Keratinocyte (primary cell): ENCODE measurements at regions not wholly inside any gene's neighbourhood (a gene's known extent, or its start where the extent isn't known, plus 50 kb on each side); places are given as distances from the start of the nearest gene placed in this dataset.

ENCODE experiments used
- DNase-seq: peaks from one replicate; pipeline ENCODE4 v3.0.0-alpha.2; 2011; ENCODE audit warnings: low read depth, missing footprints, low spot score
- FAIRE-seq: peaks from 2 replicates; lab custom pipeline; 2011; peaks lifted over from hg19 to GRCh38; lab: Jason Lieb, UNC
- H2AFZ ChIP-seq: 2 replicates; pipeline ENCODE4 v1.6.0; 2012; ENCODE audit warnings: low read length, control low read depth, inconsistent platforms; ENCODE audit not compliant: control insufficient read depth
- H3K27ac ChIP-seq: 2 replicates; pipeline ENCODE4 v1.5.1; 2011; ENCODE audit warnings: low read length; ENCODE audit not compliant: control insufficient read depth, insufficient read depth
- H3K27me3 ChIP-seq: 3 replicates; pipeline ENCODE4 v1.6.0; 2011; ENCODE audit warnings: low read length; ENCODE audit not compliant: control insufficient read depth, insufficient read depth; ENCODE audit errors: extremely low read depth
- H3K36me3 ChIP-seq, 2 experiments: 2 replicates in 1 of 2; 3 replicates in 1 of 2; pipeline ENCODE4 v1.5.1; 2011; ENCODE audit warnings: low read length in 2 of 2, mild to moderate bottlenecking in 1 of 2; ENCODE audit not compliant: control insufficient read depth in 2 of 2, insufficient read depth in 2 of 2; ENCODE audit errors: extremely low read depth in 1 of 2
- H3K4me1 ChIP-seq: 3 replicates; pipeline ENCODE4 v1.5.1; 2011; ENCODE audit warnings: low read length; ENCODE audit not compliant: control insufficient read depth, insufficient read depth; ENCODE audit errors: extremely low read depth
- H3K4me2 ChIP-seq: 3 replicates; pipeline ENCODE4 v1.6.0; 2011; ENCODE audit warnings: low read depth, low read length; ENCODE audit not compliant: control insufficient read depth, insufficient read depth; ENCODE audit errors: extremely low read depth
- H3K4me3 ChIP-seq, 3 experiments: fragments of 200-600 bp in 1 of 3; sonication (generic) in 1 of 3; 2 replicates in 2 of 3; 3 replicates in 1 of 3; pipeline ENCODE4 v1.5.1; 2011 to 2016; ENCODE audit warnings: low read length in 3 of 3, mild to moderate bottlenecking in 3 of 3, control low read depth in 2 of 3, inconsistent platforms in 1 of 3, low read depth in 1 of 3, mixed read lengths in 1 of 3, mixed run types in 1 of 3, moderate library complexity in 1 of 3; ENCODE audit not compliant: control insufficient read depth in 2 of 3, insufficient read depth in 2 of 3; ENCODE audit errors: extremely low read depth in 1 of 3
- H3K79me2 ChIP-seq: 2 replicates; pipeline ENCODE4 v1.6.0; 2012; ENCODE audit warnings: low read length; ENCODE audit not compliant: control insufficient read depth, insufficient read depth
- H3K9ac ChIP-seq: 3 replicates; pipeline ENCODE4 v1.6.0; 2011; ENCODE audit warnings: low read length; ENCODE audit not compliant: control insufficient read depth, insufficient read depth; ENCODE audit errors: extremely low read depth
- H3K9me1 ChIP-seq: 3 replicates; pipeline ENCODE4 v1.6.0; 2011; ENCODE audit warnings: low read length; ENCODE audit not compliant: control insufficient read depth, insufficient read depth; ENCODE audit errors: extremely low read depth
- H3K9me3 ChIP-seq: 2 replicates; pipeline ENCODE4 v1.5.1; 2012; ENCODE audit warnings: low read depth, low read length; ENCODE audit not compliant: control insufficient read depth
- H4K20me1 ChIP-seq: 3 replicates; pipeline ENCODE4 v1.6.0; 2011; ENCODE audit warnings: low read length; ENCODE audit not compliant: control insufficient read depth, insufficient read depth; ENCODE audit errors: extremely low read depth
- CTCF ChIP-seq, 3 experiments: IDR thresholded peaks in 1 of 3; conservative IDR thresholded peaks in 1 of 3; optimal IDR thresholded peaks in 1 of 3; 2 replicates in 2 of 3; 3 replicates in 1 of 3; pipeline versions ENCODE3 to v1.5.1; 2011; ENCODE audit warnings: low read length in 3 of 3, mild to moderate bottlenecking in 3 of 3, moderate library complexity in 2 of 3, control low read depth in 1 of 3, inconsistent platforms in 1 of 3; ENCODE audit not compliant: insufficient read depth in 2 of 3; ENCODE audit errors: extremely low read depth in 1 of 3
- EZH2 ChIP-seq: IDR thresholded peaks from one replicate; pipeline ENCODE4 v1.6.1; 2012; ENCODE audit warnings: inconsistent platforms, mild to moderate bottlenecking, low read length, moderate library complexity
- dilution Hi-C: fragments of 300-500 bp; cut with MboI; formaldehyde crosslinking; loops from one replicate; pipeline ENCODE4 v1.7.0; 2020; ENCODE audit warnings: low sequenced_read_pairs; ENCODE audit not compliant: extremely low pct_ligation_motif_present

- no peak for DNase-seq
- no peaks in the 10 kb centered on the region for H3K36me3 ChIP-seq
- no peak for TF ChIP-seq CTCF (optimal IDR thresholded peaks at IDR 0.05 in 1 of 3, IDR thresholded peaks at IDR 0.05 in 1 of 3, conservative IDR thresholded peaks at IDR 0.05 in 1 of 3; ENCODE audit: extremely low read depth in 1 of 3, insufficient read depth in 2 of 3, low read length in 3 of 3)
- no peak for TF ChIP-seq EZH2
- no peak overlapping the region for H3K27ac ChIP-seq
- H3K79me2 ChIP-seq: no peaks in the 10 kb centered on the region
- no peak for FAIRE-seq
- H4K20me1 ChIP-seq: no peaks in the 10 kb centered on the region
- H3K4me2 ChIP-seq: no peak overlapping the region
- no peaks in the 10 kb centered on the region for H3K27me3 ChIP-seq
- H3K9ac ChIP-seq: no peak overlapping the region
- dilution Hi-C loops: no loop called here
- peaks cover 10% of the 10 kb centered on the region for H3K4me1 ChIP-seq
- H3K4me3 ChIP-seq: no peak overlapping the region
- no peaks in the 10 kb centered on the region for H3K9me3 ChIP-seq
- no peak overlapping the region for H2AFZ ChIP-seq
- H3K9me1 ChIP-seq: no peaks in the 10 kb centered on the region
Observed at GRCh38 chr1:201724039-201724765, 104.8 kb upstream of the IPO9 start.

GRCh38 chr1:201724766-201725118 is 104.2 kb upstream of the IPO9 start:
- no peak for TF ChIP-seq CTCF (optimal IDR thresholded peaks at IDR 0.05 in 1 of 3, IDR thresholded peaks at IDR 0.05 in 1 of 3, conservative IDR thresholded peaks at IDR 0.05 in 1 of 3; ENCODE audit: extremely low read depth in 1 of 3, insufficient read depth in 2 of 3, low read length in 3 of 3)
- no peak for TF ChIP-seq EZH2
- H3K36me3 ChIP-seq: no peaks in the 10 kb centered on the region
- H4K20me1 ChIP-seq: no peaks in the 10 kb centered on the region
- no peak overlapping the region for H3K4me2 ChIP-seq
- no peak overlapping the region for H3K9ac ChIP-seq
- peaks cover 5% of the 10 kb centered on the region for H3K4me1 ChIP-seq
- H3K9me1 ChIP-seq: no peaks in the 10 kb centered on the region
- FAIRE-seq (no peak), DNase-seq (no peak)
- no peak overlapping the region for H3K27ac ChIP-seq
- H2AFZ ChIP-seq: no peak overlapping the region
- no peaks in the 10 kb centered on the region for H3K79me2 ChIP-seq
- H3K9me3 ChIP-seq: no peaks in the 10 kb centered on the region
- H3K27me3 ChIP-seq: no peaks in the 10 kb centered on the region
- H3K4me3 ChIP-seq: no peak overlapping the region
- dilution Hi-C loops: no loop called here
